ENCODE measurements at regions not wholly inside any gene's neighbourhood (a gene's known extent, or its start where the extent isn't known, plus 50 kb on each side); places are given as distances from the start of the nearest gene placed in this dataset.

GRCh38 chr12:73460212-73460611 lies 1077.4 kb upstream of the ATXN7L3B start:
- intact Hi-C loops (cut with DNase I; ENCODE audit: low total_unique reads) = no loop called here

DNA sequence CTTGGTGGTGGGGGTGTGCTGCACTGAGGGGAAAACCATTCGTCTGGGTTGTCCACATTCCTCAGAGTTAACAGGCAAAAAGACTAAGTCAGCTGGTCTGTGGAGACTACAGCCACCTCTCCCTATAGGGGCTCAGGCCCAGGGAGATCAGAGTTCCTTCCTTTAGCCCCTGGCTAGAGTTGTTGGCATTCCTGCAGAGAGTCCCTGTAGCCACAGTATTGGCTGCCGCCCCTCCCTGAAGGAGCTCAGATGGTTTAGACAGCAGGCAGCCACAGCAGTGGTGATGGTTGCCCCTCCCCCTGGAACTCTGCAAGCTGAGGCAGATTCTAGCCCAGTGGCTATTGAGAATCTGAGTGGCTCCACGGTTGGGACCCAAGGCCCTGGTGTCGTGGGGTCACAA lies 1072.5 kb upstream of the ATXN7L3B start:
- Histone ChIP-seq H3K4me1 (no peaks in the 10 kb centered on the region), H3K4me3 (no peak overlapping the region), H3K36me3 (no peaks in the 10 kb centered on the region), H3K27ac (no peak overlapping the region), H3K9me3 (no peaks in the 10 kb centered on the region), H3K27me3 (no peaks in the 10 kb centered on the region)
- no peak for TF ChIP-seq POLR2A (IDR thresholded peaks at IDR 0.05)
- TF ChIP-seq, protein P1, sequence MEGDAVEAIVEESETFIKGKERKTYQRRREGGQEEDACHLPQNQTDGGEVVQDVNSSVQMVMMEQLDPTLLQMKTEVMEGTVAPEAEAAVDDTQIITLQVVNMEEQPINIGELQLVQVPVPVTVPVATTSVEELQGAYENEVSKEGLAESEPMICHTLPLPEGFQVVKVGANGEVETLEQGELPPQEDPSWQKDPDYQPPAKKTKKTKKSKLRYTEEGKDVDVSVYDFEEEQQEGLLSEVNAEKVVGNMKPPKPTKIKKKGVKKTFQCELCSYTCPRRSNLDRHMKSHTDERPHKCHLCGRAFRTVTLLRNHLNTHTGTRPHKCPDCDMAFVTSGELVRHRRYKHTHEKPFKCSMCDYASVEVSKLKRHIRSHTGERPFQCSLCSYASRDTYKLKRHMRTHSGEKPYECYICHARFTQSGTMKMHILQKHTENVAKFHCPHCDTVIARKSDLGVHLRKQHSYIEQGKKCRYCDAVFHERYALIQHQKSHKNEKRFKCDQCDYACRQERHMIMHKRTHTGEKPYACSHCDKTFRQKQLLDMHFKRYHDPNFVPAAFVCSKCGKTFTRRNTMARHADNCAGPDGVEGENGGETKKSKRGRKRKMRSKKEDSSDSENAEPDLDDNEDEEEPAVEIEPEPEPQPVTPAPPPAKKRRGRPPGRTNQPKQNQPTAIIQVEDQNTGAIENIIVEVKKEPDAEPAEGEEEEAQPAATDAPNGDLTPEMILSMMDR (IDR thresholded peaks at IDR 0.05) = no peak
- intact Hi-C loops (cut with DNase I; ENCODE audit: low total_unique reads) = no loop called here
- no peak for DNase-seq (ENCODE audit: low spot score in 2 of 2)

More at GRCh38 chr12:73460212-73460611, 1077.4 kb upstream of the ATXN7L3B start:
- H3K4me3 ChIP-seq = no peak overlapping the region
- no peaks in the 10 kb centered on the region for H3K36me3 ChIP-seq
- H3K27ac ChIP-seq = no peak overlapping the region
- TF ChIP-seq POLR2AphosphoS5 (IDR thresholded peaks at IDR 0.05) (no peak), POLR2A (IDR thresholded peaks at IDR 0.05) (no peak)
- TF ChIP-seq, protein P1 (IDR thresholded peaks at IDR 0.05) = no peak
- no peaks in the 10 kb centered on the region for H3K4me1 ChIP-seq
- no peaks in the 10 kb centered on the region for H3K9me3 ChIP-seq
- no peak for DNase-seq (ENCODE audit: low spot score in 2 of 2)
- H3K27me3 ChIP-seq = no peaks in the 10 kb centered on the region

GRCh38 chr12:73486256-73486655 lies 1051.4 kb upstream of the ATXN7L3B start:
- peaks cover 0 to 8% of the 10 kb centered on the region in 2 donors for H3K9me3 ChIP-seq
- TF ChIP-seq, protein P1 (IDR thresholded peaks at IDR 0.05) = no peak
- TF ChIP-seq POLR2A (IDR thresholded peaks at IDR 0.05) (no peak), POLR2AphosphoS5 (IDR thresholded peaks at IDR 0.05) (no peak)
- H3K4me1 ChIP-seq = no peaks in the 10 kb centered on the region
- no peaks in the 10 kb centered on the region for H3K36me3 ChIP-seq
- no peak for DNase-seq (ENCODE audit: low spot score in 2 of 2)
- intact Hi-C loops (cut with DNase I; ENCODE audit: low total_unique reads) = no loop called here
- H3K27me3 ChIP-seq = no peaks in the 10 kb centered on the region
- no peak overlapping the region for H3K4me3 ChIP-seq
- no peak overlapping the region for H3K27ac ChIP-seq

DNA sequence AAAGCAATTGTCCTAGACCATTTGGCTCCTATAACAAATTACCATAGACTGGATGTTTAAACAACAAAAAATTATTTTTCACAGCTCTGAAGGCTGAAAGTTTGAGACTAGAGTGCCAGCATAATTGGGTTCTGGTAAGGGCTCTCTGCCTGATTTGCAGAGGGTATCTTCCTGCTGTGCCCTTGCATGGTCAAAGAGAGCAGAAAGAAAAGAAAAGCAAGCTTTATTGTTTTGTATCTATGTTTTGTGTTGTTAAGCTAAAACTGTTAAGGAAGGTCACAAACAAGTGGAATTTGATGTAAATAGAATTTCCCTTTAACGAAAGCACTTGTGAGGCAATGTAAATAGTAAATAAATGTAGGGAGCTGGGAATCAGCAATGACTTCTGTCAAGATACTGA lies 1031.0 kb upstream of the ATXN7L3B start:
- DNase-seq (ENCODE audit: low spot score in 2 of 2) = no peak
- intact Hi-C loops (cut with DNase I; ENCODE audit: low total_unique reads) = no loop called here
- Histone ChIP-seq H3K9me3 (peaks cover 0 to 8% of the 10 kb centered on the region in 2 donors), H3K4me1 (no peaks in the 10 kb centered on the region), H3K36me3 (no peaks in the 10 kb centered on the region), H3K4me3 (no peak overlapping the region), H3K27ac (no peak overlapping the region), H3K27me3 (no peaks in the 10 kb centered on the region)
- TF ChIP-seq, protein P1 (IDR thresholded peaks at IDR 0.05) = no peak
- TF ChIP-seq POLR2AphosphoS5 (IDR thresholded peaks at IDR 0.05) (no peak), POLR2A (IDR thresholded peaks at IDR 0.05) (no peak)

DNA sequence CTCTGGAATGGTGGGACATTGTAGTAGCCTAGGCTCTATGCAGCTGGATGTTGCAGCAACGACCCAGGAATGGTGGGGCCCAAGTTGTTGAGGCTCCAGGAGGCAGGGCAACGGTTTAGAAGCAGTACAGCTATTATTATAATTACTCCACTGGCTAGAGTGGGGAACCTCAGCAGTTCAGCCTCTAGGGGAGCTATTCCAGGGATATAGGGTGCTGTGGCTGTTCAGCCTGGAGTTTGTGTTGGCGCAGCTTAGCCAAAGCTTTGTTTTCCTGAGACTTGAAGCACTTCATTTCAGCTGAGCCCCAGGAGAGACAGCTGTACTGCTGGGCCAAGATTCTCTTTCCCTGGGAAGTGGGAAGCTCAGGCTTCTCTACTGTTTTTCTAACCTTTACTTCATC lies 1023.0 kb upstream of the ATXN7L3B start:
- no peak for TF ChIP-seq POLR2A (IDR thresholded peaks at IDR 0.05)
- TF ChIP-seq, protein P1 (IDR thresholded peaks at IDR 0.05) = no peak
- TF ChIP-seq POLR2AphosphoS5 (IDR thresholded peaks at IDR 0.05) = no peak
- intact Hi-C loops (cut with DNase I; ENCODE audit: low total_unique reads) = no loop called here
- H3K27ac ChIP-seq = no peak overlapping the region
- H3K4me1 ChIP-seq = no peaks in the 10 kb centered on the region
- H3K4me3 ChIP-seq = no peak overlapping the region
- H3K9me3 ChIP-seq = peaks cover 0 to 4% of the 10 kb centered on the region in 2 donors
- DNase-seq (ENCODE audit: low spot score in 2 of 2) = no peak
- H3K36me3 ChIP-seq = no peaks in the 10 kb centered on the region
- H3K27me3 ChIP-seq = no peaks in the 10 kb centered on the region

Data from breast epithelium (tissue), 4 donors.